GM13976 (cell line): ENCODE measurements at regions not wholly inside any gene's neighbourhood (a gene's known extent, or its start where the extent isn't known, plus 50 kb on each side); places are given as distances from the start of the nearest gene placed in this dataset.

Experiments used
- DNase-seq: peaks from one replicate; pipeline ENCODE4 v3.0.0; 2012; ENCODE audit warnings: low spot score
- CTCF ChIP-seq: IDR thresholded peaks from 2 replicates; pipeline ENCODE4 v1.5.1; 2012; ENCODE audit warnings: borderline replicate concordance, mild to moderate bottlenecking; ENCODE audit not compliant: insufficient read depth; ENCODE audit errors: extremely low read depth, missing control alignments, control extremely low read depth
- in situ Hi-C: fragments of 300-500 bp; cut with MboI; formaldehyde crosslinking; loops from one replicate; pipeline ENCODE4 v1.12.0; 2022; ENCODE audit warnings: low sequenced_read_pairs, mixed read lengths, inconsistent platforms; ENCODE audit not compliant: unreplicated experiment

DNA sequence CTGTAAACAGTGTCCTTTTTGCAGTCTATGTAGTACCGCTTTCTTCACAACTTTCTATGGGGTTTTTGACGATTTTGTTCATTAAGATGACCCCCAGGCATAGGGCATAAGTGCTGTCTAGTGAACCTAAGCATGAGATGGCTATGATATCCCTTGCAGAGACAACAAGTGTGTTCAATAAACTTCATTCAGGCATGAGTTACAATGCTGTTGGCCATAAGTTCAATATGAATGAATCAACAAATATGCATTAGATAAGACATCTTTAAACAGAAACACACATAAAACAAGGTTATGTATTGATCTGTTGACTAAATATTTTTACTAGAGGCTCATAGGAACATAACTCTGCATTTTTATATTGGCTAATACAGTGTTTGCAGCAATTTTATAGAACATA is 1322.0 kb downstream of the ARAP2 start:
- in situ Hi-C loops: no loop called here
- no peak for TF ChIP-seq CTCF
- DNase-seq: no peak

DNA sequence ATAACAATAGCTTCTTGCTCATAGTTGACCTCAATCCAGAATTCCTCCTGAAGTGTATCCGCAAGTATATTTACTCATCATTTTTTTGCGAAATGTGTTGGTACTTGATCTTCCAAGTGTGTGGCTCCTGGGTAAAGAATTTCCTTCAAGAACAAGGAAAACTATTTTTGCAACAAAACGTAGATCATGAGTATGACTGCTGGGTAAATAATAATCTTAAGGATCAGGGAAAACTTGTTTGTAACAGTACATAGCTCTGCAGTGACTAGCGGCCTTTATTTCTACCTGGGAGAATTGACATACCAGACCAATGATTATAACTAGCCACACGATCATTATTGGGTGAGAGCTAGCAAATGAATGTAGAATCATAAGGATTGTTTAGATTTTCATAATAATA is 1311.7 kb downstream of the ARAP2 start:
- TF ChIP-seq CTCF: no peak
- in situ Hi-C loops: no loop called here

DNA sequence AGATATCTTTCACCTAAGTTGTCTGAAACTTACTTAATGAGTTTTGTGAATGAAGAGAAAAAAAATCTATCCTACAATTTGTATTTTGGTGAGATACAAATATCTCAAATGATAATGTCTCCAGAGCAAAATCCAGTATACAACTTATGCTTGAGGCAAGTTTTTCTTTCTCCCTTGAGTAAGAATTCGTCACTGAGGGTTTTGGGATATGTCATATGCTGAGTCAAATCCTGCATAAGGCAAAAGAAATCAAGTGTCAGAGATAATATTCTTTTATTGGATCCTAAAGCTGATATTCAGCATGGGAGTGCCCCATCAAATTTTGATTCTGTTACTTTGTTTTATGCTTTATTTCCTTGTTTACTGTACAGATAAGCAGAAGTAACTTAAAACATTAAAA is 1308.6 kb downstream of the ARAP2 start:
- TF ChIP-seq CTCF: no peak
- in situ Hi-C loops: no loop called here
- no peak for DNase-seq

More for the DNA sequence above, 1311.7 kb downstream of the ARAP2 start:
- no peak for DNase-seq

- DNase-seq: no peak
- TF ChIP-seq CTCF: no peak
- in situ Hi-C loops: no loop called here
These were observed 1305.2 kb downstream of the ARAP2 start for GRCh38 chr4:34939073-34939472.

- DNase-seq: no peak
- in situ Hi-C loops: no loop called here
- no peak for TF ChIP-seq CTCF
These were observed 1300.5 kb downstream of the ARAP2 start for GRCh38 chr4:34943741-34944386.

GRCh38 chr4:34950926-34951325 is 1293.4 kb downstream of the ARAP2 start:
- TF ChIP-seq CTCF: no peak
- DNase-seq: no peak
- in situ Hi-C loops: no loop called here
